LoVo (cell line): ENCODE measurements at regions not wholly inside any gene's neighbourhood (a gene's known extent, or its start where the extent isn't known, plus 50 kb on each side); places are given as distances from the start of the nearest gene placed in this dataset.

Source experiments
- DNase-seq: peaks from one replicate; pipeline ENCODE4 v3.0.0-alpha.2; 2016; ENCODE audit warnings: low spot score

DNA sequence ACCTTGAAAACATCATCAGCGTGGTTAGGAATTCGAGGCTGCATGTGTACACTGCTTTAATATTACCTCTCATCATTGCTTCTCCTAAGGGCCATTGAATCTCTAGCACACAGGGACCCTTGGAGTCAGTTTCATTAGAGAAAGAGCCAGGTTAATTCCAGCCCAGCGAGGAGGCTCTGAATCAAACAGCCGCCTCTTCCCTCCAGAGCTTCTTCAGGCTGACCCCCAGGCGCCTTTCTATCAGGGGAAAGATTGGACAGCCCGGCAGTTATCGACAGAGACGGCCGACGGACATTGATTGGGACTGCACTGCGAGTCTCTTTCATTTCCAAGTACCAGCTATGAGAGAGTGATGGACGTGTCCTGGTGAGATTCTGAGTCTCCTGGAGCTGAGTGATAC is 159.2 kb downstream of the ANKRD60 start:
- no peak for DNase-seq

DNA sequence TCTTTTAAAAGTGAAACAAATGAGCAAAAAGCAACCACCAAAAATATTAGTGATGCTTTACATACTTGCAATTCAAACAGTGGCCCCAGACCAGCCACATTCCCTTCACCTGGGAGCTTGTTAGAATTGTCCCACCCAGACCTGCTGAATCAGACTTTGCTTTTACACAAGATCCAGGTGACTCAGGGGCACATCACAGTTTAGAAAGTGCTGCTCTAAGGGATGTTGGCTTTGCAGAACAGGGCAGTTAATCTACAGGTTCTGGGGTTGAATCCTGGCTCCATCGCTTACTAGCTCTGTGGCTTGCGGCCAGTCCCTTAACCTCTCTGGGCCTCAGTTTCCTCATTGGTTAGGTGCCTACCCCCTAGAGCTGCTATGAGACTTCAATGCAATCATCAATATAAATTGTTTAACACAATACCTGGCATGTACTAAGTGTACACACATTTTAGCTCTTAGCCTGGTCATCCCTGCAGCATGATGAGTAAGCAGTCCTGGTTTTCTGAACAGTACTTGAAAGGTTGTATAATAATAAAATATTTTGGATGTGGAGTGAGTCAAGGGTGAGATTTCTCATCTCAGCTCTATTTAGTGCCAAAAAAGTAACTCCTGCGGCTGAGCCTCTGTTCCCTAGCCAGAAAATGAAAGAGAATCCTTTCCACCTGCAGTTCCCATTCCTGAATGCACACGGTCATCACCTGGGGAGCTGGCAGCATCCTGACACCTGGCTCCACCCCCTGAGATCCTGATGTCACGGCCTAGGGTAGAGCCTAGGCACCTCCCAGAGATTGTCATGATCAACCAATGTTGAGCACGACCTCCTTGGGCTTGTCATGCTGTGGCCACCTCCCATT is 162.7 kb downstream of the ANKRD60 start:
- DNase-seq = no peak

DNA sequence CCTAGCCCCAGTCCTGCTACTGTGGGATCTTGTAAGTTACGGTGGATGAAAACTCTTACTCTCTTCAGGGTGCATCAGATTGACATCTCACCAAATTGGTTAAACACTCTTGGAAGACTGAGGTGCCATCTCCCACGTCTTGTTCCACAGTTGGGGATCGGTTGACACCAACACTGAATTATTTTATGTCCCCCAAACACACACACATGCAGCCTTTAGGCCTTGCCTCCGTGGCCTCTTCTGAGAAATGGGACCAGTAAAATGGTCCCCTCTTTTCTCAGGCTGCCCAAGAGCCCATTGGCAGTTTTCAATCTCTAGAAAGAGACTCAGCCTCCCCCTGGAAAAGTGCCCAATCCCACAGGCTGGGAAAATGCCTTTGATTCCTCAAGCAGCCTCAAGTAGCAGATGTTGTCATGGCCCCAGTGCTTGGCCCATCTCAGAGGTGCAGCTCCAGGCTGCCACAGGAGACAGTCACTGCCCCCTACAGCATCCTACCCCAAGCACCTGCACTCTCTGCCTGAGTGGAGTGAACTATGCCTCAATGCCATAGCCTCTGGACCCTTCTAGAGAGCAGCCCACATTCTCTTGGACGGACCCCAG is 163.9 kb downstream of the ANKRD60 start:
- no peak for DNase-seq

GRCh38 chr20:58059260-58059544 is 169.3 kb downstream of the ANKRD60 start:
- no peak for DNase-seq

GRCh38 chr20:58058421-58059259 is 169.8 kb downstream of the ANKRD60 start:
- DNase-seq = no peak

DNA sequence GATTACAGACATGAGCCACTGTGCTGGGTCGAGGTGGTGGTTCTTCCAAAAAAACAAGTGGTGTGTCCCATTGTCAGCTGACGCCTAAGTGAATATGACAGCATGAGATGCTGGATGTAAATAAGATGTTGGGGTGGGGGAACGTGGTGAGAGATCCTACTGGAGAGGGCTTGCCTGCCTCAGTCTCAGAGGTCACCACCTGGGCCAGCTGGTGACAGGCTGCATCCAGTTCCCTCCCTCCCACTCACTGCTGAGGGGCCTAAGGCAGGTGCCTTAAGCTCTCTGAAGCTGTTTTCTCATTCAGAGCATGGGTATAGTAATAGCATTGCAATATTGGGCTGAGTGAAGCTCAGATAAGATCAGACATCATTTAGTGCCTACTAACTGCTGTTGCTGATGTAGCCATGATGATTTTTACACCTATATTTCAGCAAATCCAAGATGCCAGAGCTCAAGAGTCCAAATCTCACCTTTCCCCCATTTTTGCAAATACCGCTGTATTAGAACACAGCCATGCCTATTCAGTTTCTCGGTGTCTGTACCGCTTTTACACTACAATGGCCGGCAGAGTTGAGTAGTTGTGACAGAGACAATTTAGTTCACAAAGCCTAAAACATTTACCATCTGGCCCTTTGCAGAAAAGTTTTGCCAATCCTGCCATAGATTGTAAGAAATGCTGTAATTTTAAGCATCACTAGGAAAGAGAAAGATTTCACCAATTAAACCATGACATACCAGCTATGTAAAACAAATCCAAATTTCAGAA is 171.3 kb downstream of the ANKRD60 start:
- DNase-seq = no peak

- no peak for DNase-seq
Measured at GRCh38 chr20:58056021-58056591, 172.3 kb downstream of the ANKRD60 start.

GRCh38 chr20:58054780-58055373 is 173.6 kb downstream of the ANKRD60 start:
- DNase-seq = no peak

DNA sequence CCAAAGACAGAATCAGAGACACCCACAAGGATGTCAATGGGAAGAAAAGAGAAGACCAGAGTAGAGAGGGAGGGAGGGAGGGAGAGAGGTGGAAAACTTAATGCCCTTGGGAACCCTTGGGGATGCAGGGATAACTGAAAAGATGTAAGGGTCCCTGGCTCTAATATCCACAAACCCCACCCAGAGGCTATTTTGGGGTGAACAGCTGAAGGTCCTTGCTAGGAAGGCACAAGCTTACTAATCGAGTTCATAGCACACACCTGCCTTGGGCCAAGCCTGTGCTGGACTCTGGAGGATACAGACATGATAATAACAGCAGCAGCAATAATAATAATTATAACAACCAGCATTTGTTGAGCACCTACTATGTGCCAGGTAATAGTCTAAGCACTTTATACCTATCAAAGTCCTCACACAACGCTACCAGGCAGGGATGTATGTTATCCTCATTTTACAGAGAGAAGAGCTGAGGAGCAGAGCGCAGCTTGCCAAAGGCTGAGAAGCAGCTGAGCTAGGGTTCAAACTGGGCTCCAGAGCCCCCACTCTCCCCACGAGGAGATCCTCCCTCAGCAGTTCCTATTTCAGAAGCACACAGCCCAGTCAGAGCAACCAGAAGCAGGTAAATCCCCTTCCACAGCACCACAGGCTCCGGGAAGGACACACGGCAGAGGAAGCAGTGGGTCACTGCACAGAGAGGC is 174.2 kb downstream of the ANKRD60 start:
- no peak for DNase-seq

DNA sequence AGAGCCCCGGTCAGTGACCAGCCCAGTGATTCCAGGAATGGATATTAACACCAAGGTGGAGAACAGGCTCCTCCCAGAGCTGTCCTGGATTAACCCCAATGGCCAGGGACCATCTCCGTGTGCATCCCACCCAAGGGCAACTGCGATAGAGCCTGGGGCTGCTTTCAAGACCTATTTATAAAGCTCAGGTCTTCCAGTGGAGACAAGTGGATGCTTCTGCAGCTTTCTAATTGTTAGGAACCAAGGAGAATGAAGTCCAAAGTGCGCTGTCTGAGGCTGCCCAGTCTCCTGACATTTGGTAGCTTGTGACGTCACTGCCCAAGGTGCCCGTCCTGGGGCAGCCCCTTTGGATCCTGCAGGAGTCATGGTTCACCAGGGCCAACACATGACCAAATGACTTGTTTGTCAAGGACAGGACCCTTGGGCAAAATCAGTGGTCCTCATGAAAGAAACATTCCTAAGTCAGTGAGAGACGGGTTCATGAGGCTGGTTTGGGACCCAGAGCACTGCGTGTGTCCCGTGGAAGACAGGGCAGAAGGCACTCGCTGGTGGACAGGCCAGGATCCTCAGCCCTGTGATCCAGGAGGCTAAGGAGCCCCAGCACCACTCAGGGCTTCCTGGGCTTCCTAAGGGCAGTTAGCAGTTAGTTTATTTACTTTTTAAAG is 174.9 kb downstream of the ANKRD60 start:
- no peak for DNase-seq

- DNase-seq = no peak
Measured at GRCh38 chr20:58051367-58051766, 177.1 kb downstream of the ANKRD60 start.

GRCh38 chr20:58048096-58048702 is 180.3 kb downstream of the ANKRD60 start:
- peak; percentile 37 for DNase-seq

DNA sequence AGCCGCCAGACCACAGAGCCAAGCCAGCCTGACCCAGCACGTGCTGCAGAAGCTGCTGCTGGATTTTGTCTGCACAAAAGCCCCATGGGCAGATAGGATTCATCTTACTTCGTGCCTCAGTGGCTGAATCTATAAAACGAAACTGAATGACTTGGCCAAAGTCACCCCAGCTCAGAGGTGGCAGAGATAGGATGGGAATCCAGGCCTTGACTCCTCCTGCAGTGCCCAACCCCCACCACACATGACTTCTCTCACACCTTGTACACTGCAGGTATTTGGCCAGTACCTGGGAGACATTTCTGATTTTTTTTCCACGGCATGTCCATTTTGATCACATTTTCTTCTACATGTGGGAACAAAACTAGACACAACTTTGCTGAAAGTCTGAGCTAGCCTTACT is 182.1 kb downstream of the ANKRD60 start:
- no peak for DNase-seq

GRCh38 chr20:58045579-58045978 is 182.9 kb downstream of the ANKRD60 start:
- DNase-seq = no peak

DNA sequence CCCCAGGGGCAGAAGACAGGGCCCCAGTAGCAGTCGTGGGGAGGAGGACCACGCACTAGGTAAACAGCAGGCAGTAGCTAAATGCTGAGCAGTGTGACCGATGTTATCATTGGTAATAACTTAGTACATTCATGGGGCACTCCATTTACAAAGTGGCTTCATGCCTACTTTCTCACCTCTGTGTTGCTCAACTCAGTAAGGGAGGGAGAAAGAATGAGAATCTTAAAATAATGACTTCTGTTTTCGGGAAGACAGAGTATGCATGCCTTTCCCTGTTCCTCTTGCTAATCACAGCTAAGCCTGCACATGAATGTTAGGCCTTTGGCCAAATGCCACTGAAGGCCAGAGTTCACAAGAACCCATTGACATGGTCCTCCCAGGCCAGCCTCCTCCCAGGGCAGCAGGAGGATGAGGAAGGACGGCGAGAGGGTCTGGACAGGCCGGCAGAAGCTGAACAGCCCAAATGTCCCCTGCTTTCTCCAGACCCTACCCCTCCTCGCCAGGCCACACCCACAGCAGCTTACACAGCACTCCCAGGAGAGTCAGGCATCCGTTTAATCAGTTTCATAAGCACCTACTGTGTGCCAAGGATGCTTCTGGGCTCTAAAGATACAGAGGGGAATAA is 183.4 kb downstream of the ANKRD60 start:
- DNase-seq = no peak

DNA sequence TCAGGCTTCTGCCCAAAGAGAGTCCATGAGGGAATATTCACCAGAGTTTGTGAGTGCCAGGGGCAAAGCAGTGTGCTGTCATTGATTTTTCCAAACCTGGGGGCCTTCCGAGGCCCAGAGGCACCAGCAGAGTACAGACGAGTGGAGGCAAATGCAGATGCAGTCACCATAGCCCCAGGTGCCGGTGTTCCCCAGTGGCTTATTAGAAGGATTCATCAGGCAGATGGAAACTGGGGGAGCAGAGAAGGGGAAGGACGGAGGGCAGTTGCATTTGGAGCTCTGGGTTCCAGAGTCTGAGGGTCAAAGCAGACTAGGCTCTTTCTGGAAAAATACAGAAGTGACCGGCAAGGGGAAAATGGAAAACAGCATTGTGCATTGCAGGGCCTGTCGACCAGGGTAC is 184.2 kb downstream of the ANKRD60 start:
- no peak for DNase-seq

DNA sequence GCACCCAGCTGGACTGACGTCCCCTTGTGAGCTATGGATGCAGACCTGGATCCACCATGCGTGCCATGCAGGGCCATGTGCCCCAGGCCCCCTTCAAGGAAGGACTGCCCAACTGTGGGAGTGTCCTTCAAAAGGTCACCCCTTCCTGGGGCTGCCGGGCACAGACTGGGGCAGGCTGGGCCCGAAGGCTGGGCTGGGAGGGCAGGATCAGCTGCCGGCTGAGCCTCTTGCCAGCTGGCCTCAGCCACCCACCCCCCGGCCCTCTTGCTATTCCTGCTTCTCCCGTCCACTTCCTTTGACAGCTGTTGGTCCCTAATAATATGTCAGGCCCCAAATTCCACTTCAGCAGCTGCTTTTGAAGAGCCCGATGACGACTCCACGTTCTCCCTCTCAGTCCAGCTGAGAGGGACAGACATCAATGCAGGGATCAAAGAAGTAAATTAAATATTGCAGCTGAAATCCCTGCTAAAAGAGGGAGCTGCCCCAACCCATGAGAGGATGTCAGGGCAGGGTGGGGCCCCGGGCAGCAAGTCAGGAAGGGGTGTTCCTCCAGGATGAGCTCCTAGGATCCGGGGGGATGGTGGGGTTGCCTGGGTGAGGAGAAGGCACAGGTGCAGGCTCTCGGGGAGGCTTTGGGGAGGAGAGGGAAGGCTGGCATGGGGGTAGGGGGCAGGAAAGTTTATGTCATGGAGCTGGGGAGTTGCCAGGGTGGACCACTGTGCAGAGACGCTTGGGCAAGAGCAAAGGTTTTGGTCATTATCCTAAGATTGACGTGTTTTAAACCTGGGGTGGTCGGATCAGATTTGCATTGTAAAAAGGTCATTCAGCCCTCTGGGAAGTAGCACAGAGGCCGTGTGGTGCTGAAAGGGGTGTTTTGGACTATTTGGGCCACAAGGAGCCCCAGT is 185.0 kb downstream of the ANKRD60 start:
- no peak for DNase-seq

DNA sequence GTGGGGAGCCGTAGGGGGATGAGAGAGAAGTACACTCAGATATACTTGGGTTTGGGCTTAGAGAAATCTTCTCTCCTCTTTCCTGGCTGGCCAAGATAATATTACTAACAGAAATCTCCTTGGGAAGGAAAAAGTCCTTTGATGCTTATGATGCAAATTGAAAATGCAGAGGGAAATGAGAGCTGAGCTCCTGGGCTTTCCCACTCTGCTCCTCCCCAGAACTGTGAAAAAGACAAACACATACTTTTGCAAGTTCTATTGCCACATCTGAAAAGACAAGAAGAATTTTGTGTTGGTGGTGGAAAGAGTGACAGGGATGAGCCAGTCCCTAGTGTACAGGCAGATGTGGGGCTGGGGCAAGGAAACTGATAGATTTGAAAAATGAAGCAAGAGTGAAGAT is 185.9 kb downstream of the ANKRD60 start:
- no peak for DNase-seq
